Coronary artery (tissue), 2 donors: ENCODE measurements at regions not wholly inside any gene's neighbourhood (a gene's known extent, or its start where the extent isn't known, plus 50 kb on each side); places are given as distances from the start of the nearest gene placed in this dataset.
"Not testable (repeated sequence)": the region's sequence is repeated elsewhere in the genome, so short reads cannot be mapped to it uniquely, and the experiment has no call there.

Experiments
- DNase-seq: peaks from one replicate; pipeline ENCODE4 v3.0.0-alpha.2; 2017; ENCODE audit warnings: low spot score
- H3K27ac ChIP-seq, 2 donors: fragments of 200-600 bp; sonication (generic); one replicate each; pipeline ENCODE4 v1.5.1; 2016 to 2019
- H3K4me3 ChIP-seq: fragments of 200-600 bp; sonication (generic); 2 replicates; pipeline ENCODE4 v1.5.1; 2016; ENCODE audit warnings: mild to moderate bottlenecking, moderate library complexity
- CTCF ChIP-seq: fragments of 200-600 bp; sonication (generic); IDR thresholded peaks from one replicate; pipeline ENCODE4 v1.5.1; 2019; ENCODE audit warnings: antibody characterized with exemption

DNA sequence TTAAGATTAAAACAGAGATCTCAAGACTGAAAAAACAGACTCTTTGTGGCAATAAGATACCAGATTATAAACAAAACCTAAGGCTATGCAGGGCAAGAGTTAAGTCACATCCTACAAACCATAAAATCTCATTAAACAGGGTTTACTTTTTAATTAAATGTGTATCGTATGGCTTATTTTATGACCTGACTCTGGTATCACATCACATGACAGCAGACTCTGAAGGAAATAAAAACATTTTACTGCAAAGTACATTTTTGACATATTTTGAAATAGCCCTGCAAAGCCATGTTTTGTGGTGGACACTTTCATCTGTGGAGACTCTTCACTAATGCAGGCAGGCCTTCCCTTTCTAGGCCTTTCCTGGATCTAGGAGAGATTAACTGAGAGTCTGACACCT is 327.6 kb upstream of the CLEC14A start:
- Histone ChIP-seq H3K27ac (no peak overlapping the region), H3K4me3 (no peak overlapping the region)
- no peak for TF ChIP-seq CTCF

DNA sequence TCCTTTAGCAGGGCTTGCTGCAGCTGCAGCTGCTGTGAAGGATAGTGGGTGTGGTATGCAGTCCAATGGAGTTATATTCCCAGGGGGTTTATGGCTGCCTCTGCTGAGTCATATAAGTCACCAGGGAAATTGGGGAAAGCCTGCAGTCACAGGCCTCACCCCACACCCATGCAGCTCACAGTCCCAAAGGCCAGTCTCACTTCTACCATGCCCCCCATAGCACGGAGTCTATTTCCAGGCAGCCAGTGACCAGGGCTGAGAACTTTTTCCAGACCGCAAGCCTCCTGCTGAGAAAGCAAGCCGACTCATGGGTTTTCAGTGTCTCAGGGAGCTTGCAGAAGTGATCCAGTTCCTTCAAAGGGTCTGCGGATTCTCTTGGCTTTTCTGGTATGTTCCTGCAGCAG is 322.4 kb upstream of the CLEC14A start:
- H3K27ac ChIP-seq: no peak overlapping the region
- no peak for DNase-seq

More for the DNA sequence above, 327.6 kb upstream of the CLEC14A start:
- DNase-seq: no peak

GRCh38 chr14:38567703-38568102 is 311.8 kb upstream of the CLEC14A start:
- Histone ChIP-seq H3K27ac (no peak overlapping the region), H3K4me3 (no peak overlapping the region)
- TF ChIP-seq CTCF: no peak
- DNase-seq: no peak

More for the DNA sequence above, 322.4 kb upstream of the CLEC14A start:
- no peak overlapping the region for H3K4me3 ChIP-seq
- TF ChIP-seq CTCF: no peak

GRCh38 chr14:38561657-38562056 is 305.8 kb upstream of the CLEC14A start:
- Histone ChIP-seq H3K4me3 (no peak overlapping the region), H3K27ac (no peak overlapping the region)
- TF ChIP-seq CTCF: no peak
- DNase-seq: no peak

GRCh38 chr14:38559711-38560110 is 303.8 kb upstream of the CLEC14A start:
- H3K4me3 ChIP-seq: no peak overlapping the region
- no peak for DNase-seq
- no peak for TF ChIP-seq CTCF
- H3K27ac ChIP-seq: no peak overlapping the region

DNA sequence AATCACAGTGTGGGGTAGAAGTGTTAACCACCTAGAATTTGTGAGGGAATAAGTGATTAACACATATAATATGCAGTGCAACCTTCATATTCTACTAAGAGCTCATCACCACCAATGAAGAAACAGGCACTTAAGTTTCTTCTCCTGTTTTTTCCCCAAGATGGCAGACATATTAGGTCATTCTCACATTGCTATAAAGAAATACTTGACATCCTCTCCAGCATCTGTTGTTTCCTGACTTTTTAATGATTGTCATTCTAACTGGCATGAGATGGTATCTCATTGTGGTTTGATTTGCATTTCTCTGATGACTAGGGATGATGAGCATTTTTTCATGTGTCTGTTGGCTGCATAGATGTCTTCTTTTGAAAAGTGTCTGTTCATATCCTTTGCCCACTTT is 301.5 kb upstream of the CLEC14A start:
- H3K27ac ChIP-seq, H3K4me3 ChIP-seq, DNase-seq: not testable (repeated sequence)

GRCh38 chr14:38556252-38556651 is 300.4 kb upstream of the CLEC14A start:
- H3K27ac ChIP-seq: no peak overlapping the region
- H3K4me3 ChIP-seq: no peak overlapping the region
- no peak for DNase-seq
- no peak for TF ChIP-seq CTCF

DNA sequence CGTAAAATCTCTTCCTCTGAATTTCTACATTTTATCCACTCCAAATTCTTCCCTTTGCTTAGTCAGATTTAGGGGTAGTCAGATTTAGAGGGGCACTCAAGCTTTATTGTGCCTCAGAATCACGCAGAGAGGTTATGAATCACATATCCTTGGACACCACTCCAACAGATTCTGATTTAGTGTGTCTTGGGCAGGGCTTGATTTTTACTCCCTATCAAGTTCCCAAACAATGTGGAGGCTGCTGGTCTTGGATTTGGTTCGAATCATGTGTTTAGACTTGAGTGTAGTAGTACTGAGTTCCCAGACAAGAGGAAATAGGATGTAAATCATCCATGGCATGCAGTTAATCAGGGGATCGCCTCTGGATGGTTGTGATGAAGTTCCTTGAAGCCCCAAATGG is 298.1 kb upstream of the CLEC14A start:
- no peak overlapping the region for H3K4me3 ChIP-seq
- TF ChIP-seq CTCF: no peak
- DNase-seq: no peak
- no peak overlapping the region for H3K27ac ChIP-seq
